ENCODE measurements at regions not wholly inside any gene's neighbourhood (a gene's known extent, or its start where the extent isn't known, plus 50 kb on each side); places are given as distances from the start of the nearest gene placed in this dataset.
A peak's percentile ranks its signal among the peaks of the same experiment; 100 is the strongest.

DNA sequence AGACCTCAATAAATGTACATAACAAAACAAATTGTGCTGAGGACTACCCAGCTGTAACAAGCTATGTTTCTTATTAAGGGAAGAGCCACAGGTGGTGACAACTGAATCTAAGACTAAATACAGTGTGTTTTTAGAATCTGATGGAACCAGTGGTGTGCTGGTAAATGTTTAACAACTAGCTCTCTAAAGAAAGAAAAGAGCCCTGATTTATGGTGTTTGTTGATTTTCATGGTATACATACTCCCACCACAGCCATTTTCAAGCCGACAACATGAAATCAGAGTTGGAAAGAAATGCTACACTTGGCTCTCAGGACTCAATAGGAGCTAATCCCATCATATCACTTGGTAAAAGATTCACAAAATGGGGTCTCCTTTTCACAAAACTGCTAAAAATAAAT lies 89.8 kb upstream of the FNDC3B start:
- intact Hi-C loops (cut with DNase I; ENCODE audit: low total_unique reads), result no loop called here
- Histone ChIP-seq H3K27me3 (no peaks in the 10 kb centered on the region), H3K9me3 (no peaks in the 10 kb centered on the region), H3K4me3 (no peak overlapping the region), H3K27ac (no peak overlapping the region), H3K4me1 (peaks cover 1 to 24% (median 2%) of the 10 kb centered on the region in 4 donors), H3K36me3 (no peaks in the 10 kb centered on the region)
- TF ChIP-seq EP300 (IDR thresholded peaks at IDR 0.05) (no peak), POLR2A (IDR thresholded peaks at IDR 0.05) (no peak), POLR2AphosphoS5 (IDR thresholded peaks at IDR 0.05) (no peak)
- TF ChIP-seq, protein P1, sequence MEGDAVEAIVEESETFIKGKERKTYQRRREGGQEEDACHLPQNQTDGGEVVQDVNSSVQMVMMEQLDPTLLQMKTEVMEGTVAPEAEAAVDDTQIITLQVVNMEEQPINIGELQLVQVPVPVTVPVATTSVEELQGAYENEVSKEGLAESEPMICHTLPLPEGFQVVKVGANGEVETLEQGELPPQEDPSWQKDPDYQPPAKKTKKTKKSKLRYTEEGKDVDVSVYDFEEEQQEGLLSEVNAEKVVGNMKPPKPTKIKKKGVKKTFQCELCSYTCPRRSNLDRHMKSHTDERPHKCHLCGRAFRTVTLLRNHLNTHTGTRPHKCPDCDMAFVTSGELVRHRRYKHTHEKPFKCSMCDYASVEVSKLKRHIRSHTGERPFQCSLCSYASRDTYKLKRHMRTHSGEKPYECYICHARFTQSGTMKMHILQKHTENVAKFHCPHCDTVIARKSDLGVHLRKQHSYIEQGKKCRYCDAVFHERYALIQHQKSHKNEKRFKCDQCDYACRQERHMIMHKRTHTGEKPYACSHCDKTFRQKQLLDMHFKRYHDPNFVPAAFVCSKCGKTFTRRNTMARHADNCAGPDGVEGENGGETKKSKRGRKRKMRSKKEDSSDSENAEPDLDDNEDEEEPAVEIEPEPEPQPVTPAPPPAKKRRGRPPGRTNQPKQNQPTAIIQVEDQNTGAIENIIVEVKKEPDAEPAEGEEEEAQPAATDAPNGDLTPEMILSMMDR (IDR thresholded peaks at IDR 0.05), result no peak
- 78 to 100% (median 90%) methylated on average over 1 of the region's 1 CpG for WGBS, 5 donors
- DNase-seq, result no peak

DNA sequence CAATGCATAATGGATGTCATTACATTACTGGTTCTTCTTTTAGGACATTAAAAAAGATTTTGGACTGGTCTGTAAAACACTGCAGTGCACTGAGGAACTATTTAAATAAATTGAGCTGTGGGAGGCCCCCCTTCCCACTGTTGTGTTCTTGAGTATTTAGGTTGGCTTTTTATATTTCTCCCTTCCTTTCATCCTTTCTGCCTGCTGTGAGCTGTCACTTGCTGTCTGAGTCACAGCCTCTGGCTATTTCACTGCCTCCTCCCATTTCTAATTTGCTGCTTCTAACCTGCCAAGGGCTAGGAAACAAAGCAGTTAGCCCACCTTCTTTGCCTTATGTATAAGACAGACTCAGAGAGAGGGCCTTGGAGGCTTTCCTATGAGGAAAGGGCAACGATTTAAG lies 89.0 kb upstream of the FNDC3B start:
- Histone ChIP-seq H3K27ac (no peak overlapping the region), H3K9me3 (no peaks in the 10 kb centered on the region), H3K4me3 (no peak overlapping the region), H3K4me1 (peaks cover 0 to 20% (median 0%) of the 10 kb centered on the region in 4 donors), H3K27me3 (no peaks in the 10 kb centered on the region), H3K36me3 (no peaks in the 10 kb centered on the region)
- 44 to 56% (median 48%) methylated on average over 1 of the region's 1 CpG for WGBS, 5 donors
- TF ChIP-seq, protein P1 (IDR thresholded peaks at IDR 0.05), result no peak
- no peak for TF ChIP-seq POLR2A (IDR thresholded peaks at IDR 0.05)
- TF ChIP-seq POLR2AphosphoS5 (IDR thresholded peaks at IDR 0.05), result no peak
- no peak for TF ChIP-seq EP300 (IDR thresholded peaks at IDR 0.05)
- intact Hi-C loops (cut with DNase I; ENCODE audit: low total_unique reads), result no loop called here
- DNase-seq, result peak in 1 of 2 donors; percentile 23

DNA sequence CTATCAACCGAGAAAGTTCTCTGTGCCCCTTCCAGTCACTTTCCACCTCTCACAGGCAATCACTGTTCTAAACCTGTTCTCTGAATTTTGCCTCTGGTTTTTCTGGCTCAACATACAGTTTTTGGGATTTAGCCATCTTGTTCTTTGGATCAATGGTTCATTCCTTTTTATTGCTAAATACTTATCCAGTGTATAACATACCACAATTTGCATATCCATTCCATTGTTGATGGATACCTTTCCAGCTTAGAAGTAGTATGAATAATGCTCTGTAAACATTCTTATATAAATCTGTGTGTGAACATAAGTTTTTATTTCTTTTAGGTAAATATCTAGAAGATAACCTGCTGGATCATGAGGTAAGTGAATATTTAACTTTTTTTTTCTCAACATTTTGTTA lies 87.8 kb upstream of the FNDC3B start:
- 56 to 82% (median 60%) methylated on average over 1 of the region's 1 CpG for WGBS, 5 donors

DNA sequence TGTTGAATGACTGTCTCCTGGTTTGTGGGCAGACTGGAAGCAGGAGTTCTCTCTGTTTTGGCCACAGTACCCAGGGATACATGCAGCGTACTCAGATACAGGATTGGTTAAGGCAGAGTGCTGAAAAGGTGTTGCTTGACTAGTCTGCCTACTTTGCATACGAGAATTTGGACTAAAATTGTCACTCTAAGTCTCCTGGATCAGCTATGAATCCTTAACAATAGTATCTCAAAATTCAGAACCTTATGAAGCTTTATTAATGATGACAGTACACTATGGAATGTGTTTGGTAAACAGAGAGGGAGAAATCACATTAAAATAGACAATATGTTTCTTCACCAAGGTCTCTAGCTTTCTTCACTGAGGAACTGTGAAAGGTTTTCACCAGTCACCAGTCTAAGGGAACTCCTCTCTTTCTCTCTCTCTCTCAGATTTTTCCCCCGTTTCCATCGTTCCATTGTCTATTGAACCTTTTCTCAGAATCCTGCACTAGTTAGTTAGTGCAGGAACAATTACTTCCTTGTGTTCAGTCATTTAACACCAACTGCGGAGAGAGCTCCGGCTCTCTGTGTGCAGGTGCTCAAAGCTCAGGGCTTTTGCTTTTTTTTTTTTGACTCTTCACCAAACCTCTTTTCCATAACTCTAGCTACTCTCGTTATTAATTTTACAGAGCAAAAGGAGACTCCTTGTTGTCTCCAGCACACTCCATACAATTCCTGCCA lies 85.9 kb upstream of the FNDC3B start:
- Histone ChIP-seq H3K9me3 (no peaks in the 10 kb centered on the region), H3K4me3 (no peak overlapping the region), H3K27ac (no peak overlapping the region), H3K36me3 (no peaks in the 10 kb centered on the region), H3K27me3 (no peaks in the 10 kb centered on the region), H3K4me1 (peaks cover 0 to 20% (median 0%) of the 10 kb centered on the region in 4 donors)
- DNase-seq, result no peak
- WGBS, 5 donors, result 32 to 61% (median 49%) methylated on average over 7 of the region's 7 CpGs
- TF ChIP-seq, protein P1 (IDR thresholded peaks at IDR 0.05), result no peak
- no peak for TF ChIP-seq POLR2A (IDR thresholded peaks at IDR 0.05)
- intact Hi-C loops (cut with DNase I; ENCODE audit: low total_unique reads), result no loop called here

More for the DNA sequence above, 87.8 kb upstream of the FNDC3B start:
- Histone ChIP-seq H3K27ac (no peak overlapping the region), H3K4me1 (peaks cover 0 to 20% (median 0%) of the 10 kb centered on the region in 4 donors), H3K9me3 (no peaks in the 10 kb centered on the region), H3K4me3 (no peak overlapping the region), H3K27me3 (no peaks in the 10 kb centered on the region), H3K36me3 (no peaks in the 10 kb centered on the region)
- no peak for DNase-seq
- intact Hi-C loops (cut with DNase I; ENCODE audit: low total_unique reads), result no loop called here
- TF ChIP-seq EP300 (IDR thresholded peaks at IDR 0.05), result no peak
- TF ChIP-seq POLR2A (IDR thresholded peaks at IDR 0.05), result no peak
- no peak for TF ChIP-seq POLR2AphosphoS5 (IDR thresholded peaks at IDR 0.05)
- TF ChIP-seq, protein P1 (IDR thresholded peaks at IDR 0.05), result no peak
